CD14-positive monocyte (primary cell): ENCODE measurements at regions not wholly inside any gene's neighbourhood (a gene's known extent, or its start where the extent isn't known, plus 50 kb on each side); places are given as distances from the start of the nearest gene placed in this dataset.

ENCODE experiments used
- DNase-seq, 3 donors: peaks; one replicate each; pipeline ENCODE4 v3.0.0-alpha.2; 2011 to 2022
- H2AFZ ChIP-seq: 2 replicates; pipeline ENCODE4 v1.6.0; 2012; ENCODE audit warnings: mild to moderate bottlenecking, low read depth, low read length, inconsistent platforms; ENCODE audit not compliant: insufficient read depth, poor library complexity, severe bottlenecking
- H3K27ac ChIP-seq, 2 donors: 1 replicate in 1 of 2; 2 replicates in 1 of 2; pipeline ENCODE4 v1.5.1; 2012 to 2013; ENCODE audit warnings: low read length in 2 of 2, control low read depth in 1 of 2, inconsistent platforms in 1 of 2, low read depth in 1 of 2, mild to moderate bottlenecking in 1 of 2
- H3K27me3 ChIP-seq, 2 donors: one replicate each; pipeline versions ENCODE4 v1.6.0 to v1.6.1; 2011 to 2013; ENCODE audit warnings: low read length in 2 of 2; ENCODE audit not compliant: control insufficient read depth in 2 of 2, insufficient read depth in 2 of 2
- H3K36me3 ChIP-seq, 2 donors: replicated peaks in 1 of 2; 1 replicate in 1 of 2; 2 replicates in 1 of 2; pipeline versions ENCODE4 v1.5.1 to v1.6.1; 2012 to 2013; ENCODE audit warnings: low read length in 2 of 2, control low read depth in 1 of 2, inconsistent platforms in 1 of 2, mild to moderate bottlenecking in 1 of 2; ENCODE audit not compliant: insufficient read depth in 2 of 2, control insufficient read depth in 1 of 2
- H3K4me1 ChIP-seq, 2 donors: 1 replicate in 1 of 2; 2 replicates in 1 of 2; pipeline versions ENCODE4 v1.5.1 to v1.6.1; 2012 to 2013; ENCODE audit warnings: low read length in 2 of 2, control low read depth in 1 of 2, inconsistent platforms in 1 of 2, mild to moderate bottlenecking in 1 of 2, moderate library complexity in 1 of 2; ENCODE audit not compliant: insufficient read depth in 2 of 2, control insufficient read depth in 1 of 2
- H3K4me2 ChIP-seq: replicated peaks from 2 replicates; pipeline ENCODE3; 2012; ENCODE audit warnings: low read length, moderate library complexity, mild to moderate bottlenecking; ENCODE audit not compliant: poor library complexity, severe bottlenecking; ENCODE audit errors: extremely low read depth
- H3K4me3 ChIP-seq, 3 experiments: fragments of 200-600 bp in 1 of 3; sonication (generic) in 1 of 3; replicated peaks in 1 of 3; 1 replicate in 2 of 3; 2 replicates in 1 of 3; pipeline ENCODE4 v1.5.1; 2011 to 2013; ENCODE audit warnings: low read length in 3 of 3, mild to moderate bottlenecking in 3 of 3, control low read depth in 2 of 3, low read depth in 2 of 3, inconsistent platforms in 1 of 3, moderate library complexity in 1 of 3
- H3K79me2 ChIP-seq: 2 replicates; pipeline ENCODE4 v1.6.0; 2012; ENCODE audit warnings: mild to moderate bottlenecking, control low read depth, inconsistent platforms, low read length, moderate library complexity; ENCODE audit not compliant: insufficient read depth
- H3K9ac ChIP-seq: 2 replicates; pipeline ENCODE4 v1.6.0; 2017; ENCODE audit warnings: low read length, mild to moderate bottlenecking; ENCODE audit not compliant: insufficient read depth, poor library complexity, severe bottlenecking
- H3K9me3 ChIP-seq, 2 donors: replicated peaks in 1 of 2; 1 replicate in 1 of 2; 2 replicates in 1 of 2; pipeline versions ENCODE4 v1.5.1 to v1.6.1; 2012 to 2013; ENCODE audit warnings: low read length in 2 of 2, control low read depth in 1 of 2; ENCODE audit not compliant: control insufficient read depth in 1 of 2, insufficient read depth in 1 of 2
- H4K20me1 ChIP-seq: 2 replicates; pipeline ENCODE4 v1.6.0; 2012; ENCODE audit warnings: mild to moderate bottlenecking, low read length, control low read depth, moderate library complexity; ENCODE audit not compliant: insufficient read depth
- H3K27ac Mint-ChIP-seq, 7 donors: one replicate each; pipeline ENCODE4 v1.8.0; 2020; ENCODE audit warnings: mild to moderate bottlenecking in 7 of 7, mixed read lengths in 7 of 7, moderate library complexity in 6 of 7, inconsistent platforms in 2 of 7
- H3K27me3 Mint-ChIP-seq, 3 donors: one replicate each; pipeline ENCODE4 v1.8.0; 2021 to 2022; ENCODE audit warnings: low read depth in 3 of 3, mild to moderate bottlenecking in 3 of 3, mixed read lengths in 3 of 3, moderate library complexity in 3 of 3, inconsistent platforms in 1 of 3
- H3K36me3 Mint-ChIP-seq, 2 donors: one replicate each; pipeline ENCODE4 v1.8.0; 2020; ENCODE audit warnings: mixed read lengths in 2 of 2, inconsistent platforms in 1 of 2, mild to moderate bottlenecking in 1 of 2
- H3K4me1 Mint-ChIP-seq: one replicate; pipeline ENCODE4 v1.8.0; 2020; ENCODE audit warnings: mild to moderate bottlenecking, mixed read lengths
- H3K4me3 Mint-ChIP-seq, 2 donors: one replicate each; pipeline ENCODE4 v1.8.0; 2020; ENCODE audit warnings: mild to moderate bottlenecking in 2 of 2, mixed read lengths in 2 of 2, moderate library complexity in 1 of 2
- H3K9me3 Mint-ChIP-seq, 7 donors: one replicate each; pipeline ENCODE4 v1.8.0; 2020 to 2022; ENCODE audit warnings: mixed read lengths in 7 of 7, mild to moderate bottlenecking in 6 of 7, moderate library complexity in 6 of 7, inconsistent platforms in 2 of 7
- CTCF ChIP-seq: fragments of 200-600 bp; IDR thresholded peaks from one replicate; pipeline ENCODE4 v1.8.0; 2022; ENCODE audit warnings: antibody characterized with exemption, mild to moderate bottlenecking
- WGBS: methylation state at CpG from one replicate; pipeline ENCODE4 v1.1.5; 2013; ENCODE audit warnings: missing lambda C conversion rate; ENCODE audit not compliant: insufficient coverage; 5-methylcytosine and 5-hydroxymethylcytosine counted together
- intact Hi-C, 2 donors: fragments of 100-400 bp; cut with micrococcal nuclease; formaldehyde crosslinking; loops; one replicate each; pipeline versions ENCODE4 v1.15.0 to v1.15.1; 2023

GRCh38 chr22:49116486-49117120, 711.1 kb downstream of the BRD1 start:
- peaks cover 0 to 2% (median 0%) of the 10 kb centered on the region in 7 donors for H3K9me3 Mint-ChIP-seq

GRCh38 chr22:49116021-49116420, 711.7 kb downstream of the BRD1 start:
- Histone ChIP-seq H3K4me3 (no peak overlapping the region), H3K79me2 (no peaks in the 10 kb centered on the region), H3K4me1 (no peaks in the 10 kb centered on the region), H3K4me2 (no peak overlapping the region), H3K9ac (no peak overlapping the region), H3K27me3 (no peaks in the 10 kb centered on the region), H3K27ac (no peak overlapping the region), H3K9me3 (no peaks in the 10 kb centered on the region), H3K36me3 (no peaks in the 10 kb centered on the region), H2AFZ (no peak overlapping the region), H4K20me1 (no peaks in the 10 kb centered on the region)
- no peak for DNase-seq
- H3K36me3 Mint-ChIP-seq, result no peaks in the 10 kb centered on the region
- H3K27ac Mint-ChIP-seq, result no peak overlapping the region
- 94% methylated on average over 19 of the region's 19 CpGs for WGBS
- no peak for TF ChIP-seq CTCF
- H3K27me3 Mint-ChIP-seq, result peaks cover 0 to 6% (median 2%) of the 10 kb centered on the region in 3 donors
- H3K4me1 Mint-ChIP-seq, result no peaks in the 10 kb centered on the region
- H3K4me3 Mint-ChIP-seq, result no peak overlapping the region
- intact Hi-C loops, result no loop called here
- no peaks in the 10 kb centered on the region for H3K9me3 Mint-ChIP-seq

More at GRCh38 chr22:49116486-49117120, 711.1 kb downstream of the BRD1 start:
- H3K27me3 Mint-ChIP-seq, result peaks cover 0 to 6% (median 6%) of the 10 kb centered on the region in 3 donors
- Histone ChIP-seq H3K9ac (no peak overlapping the region), H3K9me3 (no peaks in the 10 kb centered on the region), H2AFZ (no peak overlapping the region), H3K4me3 (no peak overlapping the region), H3K79me2 (no peaks in the 10 kb centered on the region), H3K27ac (no peak overlapping the region), H3K4me2 (no peak overlapping the region), H3K27me3 (no peaks in the 10 kb centered on the region), H3K36me3 (no peaks in the 10 kb centered on the region), H4K20me1 (no peaks in the 10 kb centered on the region), H3K4me1 (no peaks in the 10 kb centered on the region)
- no peak overlapping the region for H3K4me3 Mint-ChIP-seq
- intact Hi-C loops, result no loop called here
- TF ChIP-seq CTCF, result no peak
- no peak overlapping the region for H3K27ac Mint-ChIP-seq
- H3K36me3 Mint-ChIP-seq, result no peaks in the 10 kb centered on the region
- 81% methylated on average over 19 of the region's 19 CpGs for WGBS
- no peaks in the 10 kb centered on the region for H3K4me1 Mint-ChIP-seq
- no peak for DNase-seq
